Body of pancreas (tissue), 4 donors: ENCODE measurements at regions not wholly inside any gene's neighbourhood (a gene's known extent, or its start where the extent isn't known, plus 50 kb on each side); places are given as distances from the start of the nearest gene placed in this dataset.

Experiments used
- ATAC-seq: fragments of 150-250 bp; one replicate; pipeline ENCODE4 v1.9.1; 2016
- DNase-seq, 4 donors: peaks; one replicate each; pipeline ENCODE4 v3.0.0-alpha.2; 2019
- H3K27ac ChIP-seq, 4 donors: fragments of 200-600 bp; sonication (generic); 1 replicate in 3 of 4; 2 replicates in 1 of 4; pipeline versions ENCODE4 v1.5.1 to v1.6.1; 2016 to 2019; ENCODE audit warnings: mild to moderate bottlenecking in 1 of 4, mixed read lengths in 1 of 4, moderate library complexity in 1 of 4
- H3K27me3 ChIP-seq, 2 donors: fragments of 200-600 bp; sonication (generic); one replicate each; pipeline ENCODE4 v1.6.0; 2016; ENCODE audit warnings: mild to moderate bottlenecking in 1 of 2
- H3K36me3 ChIP-seq, 2 donors: fragments of 200-600 bp; sonication (generic); replicated peaks in 1 of 2; 2 replicates each; pipeline ENCODE4 v1.5.1; 2016; ENCODE audit warnings: low read depth in 2 of 2; ENCODE audit not compliant: insufficient read depth in 1 of 2
- H3K4me1 ChIP-seq: fragments of 200-600 bp; sonication (generic); one replicate; pipeline ENCODE4 v1.6.0; 2016
- H3K4me3 ChIP-seq, 2 donors: fragments of 200-600 bp; sonication (generic); 1 replicate in 1 of 2; 2 replicates in 1 of 2; pipeline ENCODE4 v1.5.1; 2016 to 2019
- H3K9me3 ChIP-seq, 3 donors: fragments of 200-600 bp; sonication (generic); 1 replicate in 2 of 3; 2 replicates in 1 of 3; pipeline ENCODE4 v1.5.1; 2016
- CTCF ChIP-seq, 7 experiments: fragments of 450-650 bp in 4 of 7; fragments of 200-600 bp in 3 of 7; sonication (generic) in 3 of 7; IDR thresholded peaks; one replicate each; pipeline ENCODE4 v1.5.1; 2016 to 2019; ENCODE audit warnings: antibody characterized with exemption in 7 of 7
- POLR2A ChIP-seq, 3 donors: fragments of 450-650 bp; IDR thresholded peaks; one replicate each; pipeline ENCODE4 v1.6.1; 2016; ENCODE audit warnings: antibody characterized with exemption in 3 of 3, mild to moderate bottlenecking in 2 of 3
- WGBS, 2 donors: methylation state at CpG; one replicate each; pipeline ENCODE4 v1.1.5; 2017; 5-methylcytosine and 5-hydroxymethylcytosine counted together
- intact Hi-C: fragments of 100-400 bp; cut with DNase I; formaldehyde crosslinking; loops from one replicate; pipeline ENCODE4 v1.15.1; 2023

GRCh38 chr20:60215816-60216730 is 257.9 kb downstream of the CDH26 start:
- H3K36me3 ChIP-seq: no peaks in the 10 kb centered on the region
- 48 to 53% methylated on average over 6 to 11 of the region's 11 CpGs for WGBS, 2 donors
- intact Hi-C loops: no loop called here
- no peaks in the 10 kb centered on the region for H3K27me3 ChIP-seq
- ATAC-seq: no peak
- no peaks in the 10 kb centered on the region for H3K9me3 ChIP-seq
- no peak overlapping the region for H3K27ac ChIP-seq
- no peak overlapping the region for H3K4me3 ChIP-seq
- H3K4me1 ChIP-seq: no peaks in the 10 kb centered on the region
- TF ChIP-seq POLR2A (IDR thresholded peaks at IDR 0.05) (no peak), CTCF (IDR thresholded peaks at IDR 0.05) (no peak)
- no peak for DNase-seq

GRCh38 chr20:60219231-60219630 is 261.0 kb downstream of the CDH26 start:
- 73 to 91% methylated on average over 4 of the region's 4 CpGs for WGBS, 2 donors
- no peaks in the 10 kb centered on the region for H3K27me3 ChIP-seq

GRCh38 chr20:60219984-60220562 is 261.9 kb downstream of the CDH26 start:
- no peaks in the 10 kb centered on the region for H3K9me3 ChIP-seq
- intact Hi-C loops: no loop called here
- no peaks in the 10 kb centered on the region for H3K36me3 ChIP-seq
- H3K27ac ChIP-seq: no peak overlapping the region
- no peaks in the 10 kb centered on the region for H3K27me3 ChIP-seq
- ATAC-seq: no peak
- TF ChIP-seq CTCF (IDR thresholded peaks at IDR 0.05) (no peak), POLR2A (IDR thresholded peaks at IDR 0.05) (no peak)
- no peak for DNase-seq
- no peaks in the 10 kb centered on the region for H3K4me1 ChIP-seq
- 62 to 69% methylated on average over 7 to 9 of the region's 9 CpGs for WGBS, 2 donors
- no peak overlapping the region for H3K4me3 ChIP-seq

More at GRCh38 chr20:60219231-60219630, 261.0 kb downstream of the CDH26 start:
- TF ChIP-seq POLR2A (IDR thresholded peaks at IDR 0.05): no peak
- no peak for TF ChIP-seq CTCF (IDR thresholded peaks at IDR 0.05)
- no peaks in the 10 kb centered on the region for H3K9me3 ChIP-seq
- intact Hi-C loops: no loop called here
- ATAC-seq (no peak), DNase-seq (no peak)
- H3K4me1 ChIP-seq: no peaks in the 10 kb centered on the region
- H3K4me3 ChIP-seq: no peak overlapping the region
- no peak overlapping the region for H3K27ac ChIP-seq
- no peaks in the 10 kb centered on the region for H3K36me3 ChIP-seq

GRCh38 chr20:60220706-60221105 is 262.5 kb downstream of the CDH26 start:
- Histone ChIP-seq H3K27ac (no peak overlapping the region), H3K27me3 (no peaks in the 10 kb centered on the region), H3K4me3 (no peak overlapping the region), H3K9me3 (no peaks in the 10 kb centered on the region), H3K36me3 (no peaks in the 10 kb centered on the region), H3K4me1 (no peaks in the 10 kb centered on the region)
- DNase-seq: no peak
- WGBS, 2 donors: 56 to 64% methylated on average over 8 of the region's 8 CpGs
- intact Hi-C loops: no loop called here
- ATAC-seq: no peak
- TF ChIP-seq CTCF (IDR thresholded peaks at IDR 0.05): no peak
- TF ChIP-seq POLR2A (IDR thresholded peaks at IDR 0.05): no peak
